ENCODE measurements at regions not wholly inside any gene's neighbourhood (a gene's known extent, or its start where the extent isn't known, plus 50 kb on each side); places are given as distances from the start of the nearest gene placed in this dataset.

DNA sequence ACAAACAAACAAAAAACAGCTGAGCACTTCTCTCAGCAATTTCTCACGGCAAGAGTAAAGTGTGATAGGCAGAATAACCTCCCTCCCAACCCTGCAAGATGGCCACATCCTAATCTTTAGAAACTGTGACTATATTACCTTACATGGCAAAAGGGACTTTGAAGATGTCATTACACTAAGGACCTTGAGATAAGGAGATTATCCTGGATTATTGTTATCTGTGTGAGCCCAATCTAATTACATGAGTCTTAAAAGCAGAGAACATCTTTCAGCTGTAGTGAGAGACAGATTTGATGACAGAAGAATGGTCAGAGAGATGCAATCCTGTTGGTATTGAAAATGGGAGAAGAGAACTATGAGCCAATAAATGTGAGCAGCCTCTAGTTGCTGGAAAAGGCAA lies 347.9 kb downstream of the CDH9 start:
- Histone ChIP-seq H3K4me2 (ENCODE audit: low read length) (no peak overlapping the region), H3K36me3 (ENCODE audit: control insufficient read depth, insufficient read depth, low read length) (no peaks in the 10 kb centered on the region), H3K9me3 (ENCODE audit: control insufficient read depth, low read length) (no peaks in the 10 kb centered on the region), H3K4me3 (ENCODE audit: low read depth, low read length) (no peak overlapping the region), H2AFZ (no peak overlapping the region), H3K9ac (no peak overlapping the region), H3K27ac (no peak overlapping the region), H3K4me1 (no peaks in the 10 kb centered on the region), H3K79me2 (no peaks in the 10 kb centered on the region), H3K27me3 (ENCODE audit: control insufficient read depth, insufficient read depth, low read length) (no peaks in the 10 kb centered on the region)
- TF ChIP-seq, protein P1, sequence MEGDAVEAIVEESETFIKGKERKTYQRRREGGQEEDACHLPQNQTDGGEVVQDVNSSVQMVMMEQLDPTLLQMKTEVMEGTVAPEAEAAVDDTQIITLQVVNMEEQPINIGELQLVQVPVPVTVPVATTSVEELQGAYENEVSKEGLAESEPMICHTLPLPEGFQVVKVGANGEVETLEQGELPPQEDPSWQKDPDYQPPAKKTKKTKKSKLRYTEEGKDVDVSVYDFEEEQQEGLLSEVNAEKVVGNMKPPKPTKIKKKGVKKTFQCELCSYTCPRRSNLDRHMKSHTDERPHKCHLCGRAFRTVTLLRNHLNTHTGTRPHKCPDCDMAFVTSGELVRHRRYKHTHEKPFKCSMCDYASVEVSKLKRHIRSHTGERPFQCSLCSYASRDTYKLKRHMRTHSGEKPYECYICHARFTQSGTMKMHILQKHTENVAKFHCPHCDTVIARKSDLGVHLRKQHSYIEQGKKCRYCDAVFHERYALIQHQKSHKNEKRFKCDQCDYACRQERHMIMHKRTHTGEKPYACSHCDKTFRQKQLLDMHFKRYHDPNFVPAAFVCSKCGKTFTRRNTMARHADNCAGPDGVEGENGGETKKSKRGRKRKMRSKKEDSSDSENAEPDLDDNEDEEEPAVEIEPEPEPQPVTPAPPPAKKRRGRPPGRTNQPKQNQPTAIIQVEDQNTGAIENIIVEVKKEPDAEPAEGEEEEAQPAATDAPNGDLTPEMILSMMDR (IDR thresholded peaks at IDR 0.05): no peak

DNA sequence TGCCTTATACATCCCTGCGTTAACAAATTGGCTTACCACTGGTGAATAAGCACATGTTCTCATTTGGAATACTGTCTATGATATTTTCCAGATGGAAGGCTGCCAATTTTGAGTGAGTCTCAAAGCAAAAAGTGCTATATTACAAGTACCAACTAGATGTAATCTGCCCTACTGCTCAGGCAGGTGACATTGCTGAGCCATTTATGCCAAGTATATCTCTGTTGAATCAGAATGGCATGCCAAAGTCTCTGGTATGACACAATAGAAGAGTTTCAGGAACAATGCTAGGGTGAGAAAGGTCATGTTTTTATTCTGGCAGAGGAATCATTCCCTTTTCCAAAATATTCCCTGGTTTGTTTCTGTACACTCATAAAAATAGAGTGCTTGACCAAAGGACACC lies 356.5 kb downstream of the CDH9 start:
- TF ChIP-seq, protein P1 (IDR thresholded peaks at IDR 0.05): no peak
- Histone ChIP-seq H3K27me3 (ENCODE audit: control insufficient read depth, insufficient read depth, low read length) (no peaks in the 10 kb centered on the region), H3K4me1 (no peaks in the 10 kb centered on the region), H2AFZ (no peak overlapping the region), H3K9me3 (ENCODE audit: control insufficient read depth, low read length) (no peaks in the 10 kb centered on the region), H3K27ac (no peak overlapping the region), H3K9ac (no peak overlapping the region), H3K36me3 (ENCODE audit: control insufficient read depth, insufficient read depth, low read length) (no peaks in the 10 kb centered on the region), H3K79me2 (no peaks in the 10 kb centered on the region), H3K4me2 (ENCODE audit: low read length) (no peak overlapping the region), H3K4me3 (ENCODE audit: low read depth, low read length) (no peak overlapping the region)

DNA sequence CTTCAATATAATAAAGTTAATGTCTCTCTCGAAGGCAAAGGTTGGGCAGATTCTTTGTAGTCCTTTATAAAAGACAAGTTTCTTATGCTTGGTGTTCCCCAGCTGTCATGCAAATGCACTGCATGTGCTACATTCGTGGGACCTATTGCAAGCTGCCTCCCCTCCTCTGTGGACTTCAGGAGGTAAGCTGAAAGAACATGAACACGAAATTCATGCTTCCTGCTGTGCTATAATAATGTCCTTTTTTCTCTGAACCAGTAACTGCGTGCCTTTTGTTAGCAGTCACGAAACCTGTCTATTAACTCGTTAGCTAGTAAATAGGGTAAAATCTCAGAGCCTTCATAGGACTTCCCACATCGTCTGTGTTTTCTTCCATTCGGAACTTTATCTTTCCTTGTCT lies 363.5 kb downstream of the CDH9 start:
- Histone ChIP-seq H3K4me1 (no peaks in the 10 kb centered on the region), H3K27ac (no peak overlapping the region), H3K36me3 (ENCODE audit: control insufficient read depth, insufficient read depth, low read length) (no peaks in the 10 kb centered on the region), H3K4me3 (ENCODE audit: low read depth, low read length) (no peak overlapping the region), H3K9ac (no peak overlapping the region), H3K4me2 (ENCODE audit: low read length) (no peak overlapping the region), H2AFZ (no peak overlapping the region), H3K9me3 (ENCODE audit: control insufficient read depth, low read length) (no peaks in the 10 kb centered on the region), H3K79me2 (no peaks in the 10 kb centered on the region), H3K27me3 (ENCODE audit: control insufficient read depth, insufficient read depth, low read length) (no peaks in the 10 kb centered on the region)
- TF ChIP-seq, protein P1 (IDR thresholded peaks at IDR 0.05): no peak

DNA sequence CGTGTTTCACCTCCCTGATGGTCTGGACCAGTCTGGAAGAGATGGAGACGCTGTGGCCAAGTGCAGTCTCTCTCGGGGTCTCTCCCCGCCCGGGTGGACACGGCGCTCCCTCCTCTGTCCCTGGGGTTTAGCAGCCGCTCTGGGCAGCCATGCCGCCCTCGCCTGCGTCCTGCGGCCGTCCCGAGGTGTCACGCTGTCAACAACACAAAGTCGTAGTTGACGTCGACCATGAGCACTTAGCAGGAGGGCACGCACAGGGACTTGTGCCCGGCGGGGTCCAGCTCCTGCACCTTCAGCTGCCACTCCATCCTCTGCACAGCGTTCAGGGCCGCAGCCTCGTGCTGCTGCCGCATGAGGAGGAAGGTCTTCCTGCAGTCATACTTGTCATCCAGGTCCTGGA lies 368.9 kb downstream of the CDH9 start:
- TF ChIP-seq, protein P1 (IDR thresholded peaks at IDR 0.05): no peak
- H3K79me2 ChIP-seq: no peaks in the 10 kb centered on the region
- H3K4me3 ChIP-seq (ENCODE audit: low read depth, low read length): no peak overlapping the region
- no peak overlapping the region for H3K4me2 ChIP-seq (ENCODE audit: low read length)
- no peak overlapping the region for H2AFZ ChIP-seq
- H3K36me3 ChIP-seq (ENCODE audit: control insufficient read depth, insufficient read depth, low read length): no peaks in the 10 kb centered on the region
- H3K4me1 ChIP-seq: no peaks in the 10 kb centered on the region
- H3K27ac ChIP-seq: no peak overlapping the region
- H3K27me3 ChIP-seq (ENCODE audit: control insufficient read depth, insufficient read depth, low read length): no peaks in the 10 kb centered on the region
- H3K9me3 ChIP-seq (ENCODE audit: control insufficient read depth, low read length): no peaks in the 10 kb centered on the region
- no peak overlapping the region for H3K9ac ChIP-seq

DNA sequence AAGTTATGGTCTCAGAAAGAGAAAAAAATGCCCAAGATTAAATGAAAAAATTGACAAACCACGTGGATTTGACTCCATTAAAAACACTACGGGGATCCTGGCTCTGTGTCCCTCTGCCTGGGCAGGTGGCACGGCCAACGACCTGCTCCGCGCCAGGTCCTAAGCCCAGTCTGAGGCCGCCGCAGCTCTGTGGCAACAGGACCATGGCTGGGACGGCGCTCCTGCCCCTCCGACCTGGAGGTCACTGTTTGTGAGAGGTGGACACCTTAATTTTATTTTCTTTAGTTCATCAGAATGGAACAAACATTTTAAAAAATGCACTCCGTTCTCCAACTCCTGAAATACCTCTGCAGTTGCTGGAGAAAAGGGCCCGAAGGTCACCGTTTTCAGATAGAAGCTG lies 369.4 kb downstream of the CDH9 start:
- Histone ChIP-seq H3K27me3 (ENCODE audit: control insufficient read depth, insufficient read depth, low read length) (no peaks in the 10 kb centered on the region), H3K27ac (no peak overlapping the region), H3K9ac (no peak overlapping the region), H3K79me2 (no peaks in the 10 kb centered on the region), H3K4me2 (ENCODE audit: low read length) (no peak overlapping the region), H3K4me3 (ENCODE audit: low read depth, low read length) (no peak overlapping the region), H2AFZ (no peak overlapping the region), H3K9me3 (ENCODE audit: control insufficient read depth, low read length) (no peaks in the 10 kb centered on the region), H3K36me3 (ENCODE audit: control insufficient read depth, insufficient read depth, low read length) (no peaks in the 10 kb centered on the region), H3K4me1 (no peaks in the 10 kb centered on the region)
- TF ChIP-seq, protein P1 (IDR thresholded peaks at IDR 0.05): no peak

Data from parathyroid adenoma (tissue), 2 donors.